HCT116 (cell line): ENCODE measurements at regions not wholly inside any gene's neighbourhood (a gene's known extent, or its start where the extent isn't known, plus 50 kb on each side); places are given as distances from the start of the nearest gene placed in this dataset.

Experiments
- CTCF ChIP-seq, 3 experiments: fragments of 200-600 bp in 1 of 3; sonication (generic) in 1 of 3; IDR thresholded peaks in 2 of 3; conservative IDR thresholded peaks in 1 of 3; 2 replicates each; pipeline ENCODE4 v1.5.1; 2012 to 2017; ENCODE audit warnings: low read depth in 2 of 3, low read length in 2 of 3, antibody characterized with exemption in 1 of 3, borderline replicate concordance in 1 of 3, control low read depth in 1 of 3, mild to moderate bottlenecking in 1 of 3, mixed read lengths in 1 of 3, mixed run types in 1 of 3, moderate library complexity in 1 of 3; ENCODE audit not compliant: insufficient read depth in 1 of 3
- EZH2 ChIP-seq: fragments of 200-600 bp; sonication (generic); IDR thresholded peaks from 2 replicates; pipeline ENCODE4 v1.6.1; 2017; ENCODE audit warnings: antibody characterized with exemption, mixed run types
- EZH2phosphoT487 ChIP-seq: fragments of 200-600 bp; IDR thresholded peaks from 2 replicates; pipeline ENCODE4 v1.6.1; 2018; ENCODE audit warnings: antibody characterized with exemption, borderline replicate concordance
- FOSL1 ChIP-seq: IDR thresholded peaks from 2 replicates; pipeline ENCODE4 v1.6.1; 2012; ENCODE audit warnings: low read depth
- JUND ChIP-seq: IDR thresholded peaks from 2 replicates; pipeline ENCODE4 v1.6.1; 2012
- POLR2A ChIP-seq: IDR thresholded peaks from 2 replicates; pipeline ENCODE4 v1.7.0; 2011; ENCODE audit warnings: borderline replicate concordance; ENCODE audit not compliant: insufficient read depth, insufficient read length; ENCODE audit errors: extremely low read depth
- POLR2AphosphoS5 ChIP-seq: IDR thresholded peaks from 2 replicates; pipeline ENCODE4 v1.6.1; 2011; ENCODE audit warnings: mild to moderate bottlenecking, low read depth, low read length, moderate library complexity
- RAD21 ChIP-seq: IDR thresholded peaks from 2 replicates; pipeline ENCODE4 v1.6.1; 2012; ENCODE audit warnings: low read depth, mild to moderate bottlenecking
- SP1 ChIP-seq: IDR thresholded peaks from 2 replicates; pipeline ENCODE4 v1.6.1; 2012; ENCODE audit warnings: low read depth
- SRF ChIP-seq: IDR thresholded peaks from 2 replicates; pipeline ENCODE4 v1.6.1; 2012; ENCODE audit warnings: low read depth
- YY1 ChIP-seq: IDR thresholded peaks from 2 replicates; pipeline ENCODE4 v1.6.1; 2011; ENCODE audit warnings: low read length, low read depth, moderate library complexity, mild to moderate bottlenecking; ENCODE audit not compliant: insufficient replicate concordance; ENCODE audit errors: extremely low read depth
- ZBTB33 ChIP-seq: IDR thresholded peaks from 2 replicates; pipeline ENCODE4 v1.6.1; 2011; ENCODE audit warnings: mild to moderate bottlenecking, low read length, moderate library complexity; ENCODE audit not compliant: insufficient replicate concordance; ENCODE audit errors: extremely low read depth

GRCh38 chr3:5707794-5708193, 520.3 kb downstream of the EDEM1 start:
- TF ChIP-seq CTCF (IDR thresholded peaks at IDR 0.05 in 2 of 3, conservative IDR thresholded peaks at IDR 0.05 in 1 of 3; ENCODE audit: borderline replicate concordance in 1 of 3, insufficient read depth in 1 of 3, low read depth in 2 of 3, low read length in 2 of 3) (no peak), ZBTB33 (no peak), RAD21 (no peak), YY1 (no peak), EZH2phosphoT487 (no peak), POLR2A (no peak), FOSL1 (no peak), EZH2 (no peak), SP1 (no peak), POLR2AphosphoS5 (no peak), JUND (no peak), SRF (no peak)
